Right lobe of liver (tissue), 6 donors: ENCODE measurements at regions not wholly inside any gene's neighbourhood (a gene's known extent, or its start where the extent isn't known, plus 50 kb on each side); places are given as distances from the start of the nearest gene placed in this dataset.
"Not testable (repeated sequence)": the region's sequence is repeated elsewhere in the genome, so short reads cannot be mapped to it uniquely, and the experiment has no call there.

ENCODE experiments used
- ATAC-seq, 4 donors: fragments of 200-7000 bp; cut with Tn5 transposase; one replicate each; pipeline ENCODE4 v1.9.1; 2020; ENCODE audit warnings: mild to moderate bottlenecking in 4 of 4, moderate library complexity in 4 of 4
- DNase-seq, 3 donors: peaks; one replicate each; pipeline ENCODE4 v3.0.0-alpha.2; 2020
- H3K27ac ChIP-seq, 3 donors: fragments of 200-600 bp; one replicate each; pipeline ENCODE4 v1.8.0; 2022
- H3K27me3 ChIP-seq, 2 donors: fragments of 200-600 bp; one replicate each; pipeline ENCODE4 v1.8.0; 2022
- H3K36me3 ChIP-seq, 4 donors: fragments of 200-600 bp; sonication (generic) in 1 of 4; one replicate each; pipeline versions ENCODE4 v1.5.1 to v1.8.0; 2017 to 2022; ENCODE audit warnings: control low read depth in 1 of 4
- H3K4me1 ChIP-seq, 4 donors: fragments of 200-600 bp; sonication (generic) in 1 of 4; one replicate each; pipeline versions ENCODE4 v1.5.1 to v1.8.0; 2017 to 2022; ENCODE audit warnings: control low read depth in 1 of 4
- H3K4me3 ChIP-seq, 3 donors: fragments of 200-600 bp; one replicate each; pipeline ENCODE4 v1.8.0; 2022
- H3K9me3 ChIP-seq, 4 donors: fragments of 200-600 bp; sonication (generic) in 1 of 4; one replicate each; pipeline versions ENCODE4 v1.5.1 to v1.8.0; 2017 to 2022; ENCODE audit warnings: control low read depth in 1 of 4
- POLR2A ChIP-seq: fragments of 450-650 bp; IDR thresholded peaks from one replicate; pipeline ENCODE4 v1.6.1; 2017; ENCODE audit warnings: antibody characterized with exemption, mild to moderate bottlenecking
- WGBS: methylation state at CpG from one replicate; pipeline ENCODE4 v1.1.6; 2018; ENCODE audit warnings: low coverage, low lambda C conversion rate; ENCODE audit not compliant: insufficient coverage; ENCODE audit errors: missing lambda C conversion rate; 5-methylcytosine and 5-hydroxymethylcytosine counted together
- intact Hi-C, 2 donors: fragments of 100-400 bp; cut with DNase I; formaldehyde crosslinking; loops; one replicate each; pipeline versions ENCODE4 v1.11.2 to v1.14.1; 2022
- TF ChIP-seq, protein P1 (sequence below), 4 donors: fragments of 200-600 bp in 3 of 4; fragments of 450-650 bp in 1 of 4; IDR thresholded peaks; one replicate each; pipeline versions ENCODE4 v1.5.1 to v1.8.0; 2016 to 2022; ENCODE audit warnings: antibody characterized with exemption in 4 of 4, mild to moderate bottlenecking in 2 of 4
- donor health status: DM: no; HTN: yes; CAD: no.
- donor health status: DM: no; HTN: no; CAD: no.
- donor health status: DM: no; HTN: no; CAD: no.
- donor health status: DM: no; HTN: yes; CAD: no.
- donor health status: DM: no; HTN: yes; CAD: no.

DNA sequence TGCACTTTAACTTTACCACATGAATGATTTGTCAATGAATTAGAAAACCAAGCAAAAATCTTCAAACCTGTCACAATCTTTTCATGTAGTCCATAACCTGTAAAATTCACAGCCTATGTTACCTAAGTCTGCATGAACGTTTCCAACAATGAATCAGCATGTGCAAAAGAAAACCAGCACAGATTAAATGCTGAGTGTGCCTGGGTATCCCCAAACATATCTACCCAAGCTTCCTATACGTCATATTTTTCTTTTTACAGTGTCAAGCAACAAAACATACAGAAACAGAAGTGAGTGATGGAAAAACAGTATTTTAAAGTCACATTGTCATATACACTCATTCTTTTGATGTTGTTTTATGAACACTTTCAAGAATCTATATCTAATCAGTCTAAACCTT is 713.5 kb downstream of the RFPL4B start:
- 47% methylated on average over 2 of the region's 2 CpGs for WGBS
- H3K9me3 ChIP-seq, result no peaks in the 10 kb centered on the region
- no peak for TF ChIP-seq POLR2A
- TF ChIP-seq, protein P1, sequence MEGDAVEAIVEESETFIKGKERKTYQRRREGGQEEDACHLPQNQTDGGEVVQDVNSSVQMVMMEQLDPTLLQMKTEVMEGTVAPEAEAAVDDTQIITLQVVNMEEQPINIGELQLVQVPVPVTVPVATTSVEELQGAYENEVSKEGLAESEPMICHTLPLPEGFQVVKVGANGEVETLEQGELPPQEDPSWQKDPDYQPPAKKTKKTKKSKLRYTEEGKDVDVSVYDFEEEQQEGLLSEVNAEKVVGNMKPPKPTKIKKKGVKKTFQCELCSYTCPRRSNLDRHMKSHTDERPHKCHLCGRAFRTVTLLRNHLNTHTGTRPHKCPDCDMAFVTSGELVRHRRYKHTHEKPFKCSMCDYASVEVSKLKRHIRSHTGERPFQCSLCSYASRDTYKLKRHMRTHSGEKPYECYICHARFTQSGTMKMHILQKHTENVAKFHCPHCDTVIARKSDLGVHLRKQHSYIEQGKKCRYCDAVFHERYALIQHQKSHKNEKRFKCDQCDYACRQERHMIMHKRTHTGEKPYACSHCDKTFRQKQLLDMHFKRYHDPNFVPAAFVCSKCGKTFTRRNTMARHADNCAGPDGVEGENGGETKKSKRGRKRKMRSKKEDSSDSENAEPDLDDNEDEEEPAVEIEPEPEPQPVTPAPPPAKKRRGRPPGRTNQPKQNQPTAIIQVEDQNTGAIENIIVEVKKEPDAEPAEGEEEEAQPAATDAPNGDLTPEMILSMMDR (IDR thresholded peaks at IDR 0.05), result no peak
- H3K27ac ChIP-seq, result no peak overlapping the region
- no peak for ATAC-seq
- no peak overlapping the region for H3K4me3 ChIP-seq
- H3K4me1 ChIP-seq, result no peaks in the 10 kb centered on the region
- H3K27me3 ChIP-seq, result no peaks in the 10 kb centered on the region
- intact Hi-C loops, result no loop called here
- DNase-seq, result no peak
- no peaks in the 10 kb centered on the region for H3K36me3 ChIP-seq

DNA sequence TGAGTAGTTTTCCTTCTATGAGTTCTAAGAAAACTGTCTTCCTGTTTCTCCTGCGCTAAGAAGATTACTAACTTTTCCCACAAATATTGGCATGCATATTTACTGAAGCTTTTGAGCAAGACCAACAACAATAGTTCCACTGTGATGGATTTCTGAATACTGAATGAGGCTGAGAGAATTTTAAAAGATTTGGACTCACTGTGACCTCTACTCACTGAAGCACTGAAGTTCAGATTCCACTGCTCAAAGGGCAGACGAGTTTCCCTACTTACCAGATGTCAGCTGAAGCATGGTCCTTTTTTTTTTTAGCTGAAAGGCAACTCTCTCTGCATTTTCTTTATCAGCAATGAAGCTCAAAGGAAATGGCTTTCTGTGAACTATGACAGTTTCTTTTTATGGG is 718.5 kb downstream of the RFPL4B start:
- TF ChIP-seq POLR2A, result no peak
- TF ChIP-seq, protein P1 (IDR thresholded peaks at IDR 0.05), result no peak
- ATAC-seq (peak; percentile 56 to 85 (median 68)), DNase-seq (no peak)
- no peak overlapping the region for H3K27ac ChIP-seq
- WGBS, result 27% methylated on average over 2 of the region's 2 CpGs
- intact Hi-C loops, result no loop called here
- no peaks in the 10 kb centered on the region for H3K36me3 ChIP-seq
- no peaks in the 10 kb centered on the region for H3K9me3 ChIP-seq
- no peaks in the 10 kb centered on the region for H3K27me3 ChIP-seq
- H3K4me1 ChIP-seq, result no peaks in the 10 kb centered on the region
- no peak overlapping the region for H3K4me3 ChIP-seq

- TF ChIP-seq, protein P1 (IDR thresholded peaks at IDR 0.05), result no peak
- TF ChIP-seq POLR2A, result no peak
- WGBS, result 24% methylated on average over 2 of the region's 3 CpGs
Observed at GRCh38 chr6:113067612-113068275, 720.6 kb downstream of the RFPL4B start.

GRCh38 chr6:113068570-113068969 is 721.4 kb downstream of the RFPL4B start:
- whole genome bisulfite sequencing, result 26% methylated on average over 2 of the region's 2 CpGs
- ATAC-seq (no peak), DNase-seq (no peak)
- H3K4me1 ChIP-seq, result no peaks in the 10 kb centered on the region
- H3K4me3 ChIP-seq, result no peak overlapping the region
- no peaks in the 10 kb centered on the region for H3K36me3 ChIP-seq
- intact Hi-C loops, result no loop called here
- H3K9me3 ChIP-seq, result no peaks in the 10 kb centered on the region
- H3K27me3 ChIP-seq, result no peaks in the 10 kb centered on the region
- no peak overlapping the region for H3K27ac ChIP-seq
- no peak for TF ChIP-seq POLR2A
- TF ChIP-seq, protein P1 (IDR thresholded peaks at IDR 0.05), result no peak

More at GRCh38 chr6:113067612-113068275, 720.6 kb downstream of the RFPL4B start:
- DNase-seq, result no peak
- Histone ChIP-seq H3K9me3 (no peaks in the 10 kb centered on the region), H3K4me1 (no peaks in the 10 kb centered on the region), H3K27me3 (no peaks in the 10 kb centered on the region), H3K36me3 (no peaks in the 10 kb centered on the region), H3K27ac (no peak overlapping the region), H3K4me3 (no peak overlapping the region)
- ATAC-seq, result no peak
- intact Hi-C loops, result no loop called here

DNA sequence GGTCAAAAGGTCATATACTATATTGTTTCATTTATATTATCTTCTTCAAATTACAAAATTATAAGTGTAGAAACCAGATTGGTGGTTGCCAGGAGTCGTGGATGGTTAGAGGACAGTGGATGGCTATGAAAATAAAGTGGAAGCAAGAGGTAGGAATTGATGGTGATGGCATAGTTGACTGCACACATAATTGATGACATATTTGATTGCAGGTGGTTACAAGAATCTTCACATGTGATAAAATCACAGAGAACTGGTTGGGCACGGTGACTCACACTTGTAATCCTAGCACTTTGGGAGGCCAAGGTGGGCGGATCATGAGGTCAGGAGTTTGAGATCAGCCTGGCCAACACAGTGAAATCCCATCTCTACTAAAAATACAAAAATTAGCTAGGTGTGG is 723.6 kb downstream of the RFPL4B start:
- H3K27me3 ChIP-seq, H3K4me1 ChIP-seq, H3K4me3 ChIP-seq, intact Hi-C loops, H3K36me3 ChIP-seq, H3K27ac ChIP-seq, ATAC-seq, H3K9me3 ChIP-seq, DNase-seq: not testable (repeated sequence)
- WGBS, result 47% methylated on average over 3 of the region's 3 CpGs
